ENCODE measurements at regions not wholly inside any gene's neighbourhood (a gene's known extent, or its start where the extent isn't known, plus 50 kb on each side); places are given as distances from the start of the nearest gene placed in this dataset.
A peak's percentile ranks its signal among the peaks of the same experiment; 100 is the strongest.
"Not testable (repeated sequence)": the region's sequence is repeated elsewhere in the genome, so short reads cannot be mapped to it uniquely, and the experiment has no call there.

DNA sequence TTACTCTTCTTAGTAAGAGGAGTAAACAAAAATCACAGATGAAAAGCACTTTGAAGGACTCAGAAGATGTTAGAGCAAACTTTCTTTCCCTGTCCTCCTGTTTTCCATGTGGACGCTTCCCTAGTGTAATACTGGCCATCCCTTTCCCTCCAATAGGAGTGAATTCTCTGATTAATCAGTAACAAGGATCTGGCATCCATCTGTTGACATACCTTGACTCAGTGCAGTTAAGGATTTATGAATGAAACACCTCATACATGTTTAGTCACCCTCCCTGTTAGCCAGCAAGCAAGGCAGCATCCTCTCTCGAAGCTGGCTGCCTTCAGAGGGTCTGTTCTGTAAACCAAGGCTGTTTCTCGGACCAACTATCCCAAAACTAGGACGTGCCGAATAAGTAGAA is 388.0 kb upstream of the ANKRD20A1 start:
- DNase-seq; intact Hi-C loops (cut with DNase I); H3K4me3 ChIP-seq; ATAC-seq; H3K27ac ChIP-seq; H3K9me3 ChIP-seq; H3K27me3 ChIP-seq; H3K36me3 ChIP-seq; H3K4me1 ChIP-seq: not testable (repeated sequence)

DNA sequence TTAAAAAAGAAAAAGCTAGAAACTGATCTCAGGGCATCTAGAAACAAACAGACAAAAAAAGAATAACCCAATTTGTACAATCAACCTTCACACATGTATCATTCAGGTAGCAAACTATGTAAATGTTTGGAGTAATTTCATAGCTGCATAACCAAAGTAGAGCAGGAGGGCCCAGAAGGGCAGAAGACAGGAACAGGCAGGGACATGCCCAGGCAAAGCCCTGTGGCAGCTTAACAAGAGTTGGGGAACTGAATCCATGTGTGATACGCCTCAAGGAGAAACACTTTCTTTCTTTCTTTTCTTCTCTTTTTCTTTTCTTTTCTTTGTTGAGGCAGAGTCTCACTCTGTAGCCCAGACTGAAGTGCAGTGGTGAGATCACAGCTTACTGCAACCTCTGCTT is 390.4 kb upstream of the ANKRD20A1 start:
- intact Hi-C loops (cut with DNase I); ATAC-seq; H3K4me3 ChIP-seq; H3K9me3 ChIP-seq; H3K27me3 ChIP-seq; H3K4me1 ChIP-seq; H3K36me3 ChIP-seq; H3K27ac ChIP-seq; DNase-seq: not testable (repeated sequence)

DNA sequence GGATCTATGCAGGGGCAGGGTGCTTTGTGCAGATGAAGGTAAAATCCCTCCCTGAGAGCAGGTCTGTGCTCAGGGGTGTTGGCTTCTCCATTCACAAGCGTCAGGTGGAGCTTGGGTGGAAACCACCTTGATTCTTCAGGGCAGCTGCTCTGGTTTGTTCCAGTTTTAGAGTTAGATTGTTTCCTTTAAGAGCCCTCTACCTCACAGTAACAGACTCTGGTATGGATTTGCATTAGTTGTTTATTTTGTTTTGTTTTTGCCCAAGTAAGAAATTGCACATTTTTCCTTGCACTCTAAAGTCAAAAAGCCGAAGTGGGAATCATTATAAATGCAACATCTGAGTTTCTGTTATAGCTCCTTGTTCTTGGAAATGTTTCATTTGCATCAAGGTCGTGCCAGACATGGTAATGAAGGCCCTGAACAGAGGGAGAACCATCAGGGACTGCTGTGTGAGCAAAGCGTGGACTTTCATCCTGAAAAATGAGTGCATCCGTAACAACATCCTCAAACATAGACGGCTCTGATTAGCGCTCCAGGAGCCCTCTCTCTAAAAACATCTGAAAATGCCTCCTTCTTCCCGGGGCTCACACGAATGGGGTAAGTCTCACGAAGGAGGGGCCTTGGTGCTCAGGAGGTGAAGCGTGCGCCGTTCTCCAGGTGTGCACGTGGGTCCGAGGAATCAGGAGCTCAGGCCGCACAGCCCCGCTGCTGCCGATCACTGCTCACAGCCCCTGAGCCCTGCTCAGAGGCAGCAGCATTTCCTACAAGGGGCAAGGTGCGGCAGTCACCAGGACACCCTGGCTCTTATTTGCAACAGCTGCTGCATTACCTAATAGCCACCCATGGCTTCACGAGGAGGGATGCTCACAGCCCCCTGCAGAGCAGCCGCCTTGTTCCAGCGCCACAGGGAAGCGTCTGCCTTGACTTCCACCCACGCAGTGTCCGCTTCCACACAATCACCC is 396.7 kb upstream of the ANKRD20A1 start:
- not testable (repeated sequence) for ATAC-seq

DNA sequence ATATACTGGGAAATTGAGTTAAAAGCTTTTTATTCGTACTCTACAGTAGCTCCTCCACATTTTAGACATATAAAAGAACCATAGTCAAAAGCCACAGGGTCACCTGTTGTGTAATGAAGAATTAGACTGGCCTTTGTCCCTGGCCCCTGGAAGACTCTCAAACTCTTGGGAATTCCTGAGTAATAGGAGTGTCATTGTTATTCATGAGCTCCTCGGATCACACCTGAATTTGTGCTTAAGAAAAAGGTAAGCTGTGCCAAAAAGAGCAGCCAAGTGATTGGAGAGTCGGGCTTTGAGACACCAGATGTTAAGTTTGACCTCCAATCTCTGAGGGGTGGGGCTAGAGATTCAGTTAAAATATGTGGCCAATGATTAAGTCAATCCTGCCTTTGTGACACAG is 405.8 kb upstream of the ANKRD20A1 start:
- ATAC-seq; DNase-seq; H3K27me3 ChIP-seq; H3K27ac ChIP-seq; H3K9me3 ChIP-seq; H3K4me1 ChIP-seq; H3K36me3 ChIP-seq; intact Hi-C loops (cut with DNase I); H3K4me3 ChIP-seq: not testable (repeated sequence)

More for the DNA sequence above, 396.7 kb upstream of the ANKRD20A1 start:
- H3K9me3 ChIP-seq; H3K4me3 ChIP-seq; H3K27me3 ChIP-seq; intact Hi-C loops (cut with DNase I); DNase-seq; H3K27ac ChIP-seq; H3K4me1 ChIP-seq; H3K36me3 ChIP-seq: not testable (repeated sequence)

GRCh38 chr9:67442313-67442712 is 416.4 kb upstream of the ANKRD20A1 start:
- H3K27me3 ChIP-seq; H3K4me1 ChIP-seq; ATAC-seq; H3K27ac ChIP-seq; H3K9me3 ChIP-seq; intact Hi-C loops (cut with DNase I); H3K4me3 ChIP-seq; DNase-seq; H3K36me3 ChIP-seq: not testable (repeated sequence)

- not testable (repeated sequence) for H3K4me3 ChIP-seq, H3K27ac ChIP-seq, DNase-seq
These were observed 421.7 kb upstream of the ANKRD20A1 start for GRCh38 chr9:67437011-67437410.

GRCh38 chr9:67424881-67425280 is 432.5 kb upstream of the SPATA31A3 start:
- H3K9me3 ChIP-seq; H3K4me3 ChIP-seq; H3K36me3 ChIP-seq; intact Hi-C loops (cut with DNase I); DNase-seq; H3K27me3 ChIP-seq; H3K4me1 ChIP-seq; H3K27ac ChIP-seq: not testable (repeated sequence)
- ATAC-seq: peak; percentile 53

More at GRCh38 chr9:67437011-67437410, 421.7 kb upstream of the ANKRD20A1 start:
- H3K9me3 ChIP-seq; intact Hi-C loops (cut with DNase I); H3K36me3 ChIP-seq; H3K4me1 ChIP-seq; H3K27me3 ChIP-seq; ATAC-seq: not testable (repeated sequence)

- H3K27ac ChIP-seq; intact Hi-C loops (cut with DNase I); H3K4me3 ChIP-seq; H3K36me3 ChIP-seq; H3K27me3 ChIP-seq; H3K4me1 ChIP-seq; H3K9me3 ChIP-seq; DNase-seq: not testable (repeated sequence)
- peak; percentile 48 for ATAC-seq
These were observed 430.8 kb upstream of the SPATA31A3 start for GRCh38 chr9:67423049-67423728.

GRCh38 chr9:67418496-67419079 is 426.2 kb upstream of the SPATA31A3 start:
- H3K27ac ChIP-seq; H3K4me3 ChIP-seq; H3K27me3 ChIP-seq; DNase-seq; H3K4me1 ChIP-seq; H3K9me3 ChIP-seq; H3K36me3 ChIP-seq; intact Hi-C loops (cut with DNase I); ATAC-seq: not testable (repeated sequence)

DNA sequence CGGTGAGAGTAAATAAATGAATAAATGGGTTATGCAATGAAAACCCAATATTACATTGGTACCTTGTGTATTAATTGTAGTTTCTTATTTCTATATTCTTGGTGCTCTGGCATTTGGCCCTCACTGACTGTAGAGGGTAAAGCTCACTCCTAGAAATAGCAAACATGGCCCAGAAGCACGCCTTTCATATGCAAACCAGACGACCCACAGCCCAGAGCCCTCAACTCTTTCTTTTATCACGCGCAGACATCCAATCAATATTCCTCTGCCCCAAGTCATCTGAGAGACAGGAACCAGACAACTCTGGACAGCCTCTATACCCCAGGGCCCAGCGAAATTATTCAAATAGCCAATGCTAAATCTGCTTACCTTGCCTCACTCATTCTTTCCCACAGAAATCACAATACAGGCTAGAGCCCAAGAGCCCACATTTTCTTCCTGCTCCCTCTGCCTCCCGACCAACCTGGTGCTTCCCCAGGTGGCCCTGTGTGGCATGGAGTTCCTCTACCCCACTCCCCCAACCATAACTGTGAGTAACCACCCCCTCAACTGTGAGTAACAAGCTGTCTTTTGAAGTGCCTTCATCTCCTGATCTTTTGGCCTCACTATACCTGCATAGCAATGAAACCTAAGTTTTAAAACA is 425.1 kb upstream of the SPATA31A3 start:
- DNase-seq; intact Hi-C loops (cut with DNase I); H3K36me3 ChIP-seq; H3K4me1 ChIP-seq; H3K27ac ChIP-seq; ATAC-seq; H3K4me3 ChIP-seq; H3K27me3 ChIP-seq; H3K9me3 ChIP-seq: not testable (repeated sequence)

- H3K27me3 ChIP-seq; ATAC-seq; intact Hi-C loops (cut with DNase I); DNase-seq; H3K4me3 ChIP-seq; H3K4me1 ChIP-seq; H3K27ac ChIP-seq; H3K36me3 ChIP-seq; H3K9me3 ChIP-seq: not testable (repeated sequence)
These were observed 424.3 kb upstream of the SPATA31A3 start for GRCh38 chr9:67416639-67417038.

DNA sequence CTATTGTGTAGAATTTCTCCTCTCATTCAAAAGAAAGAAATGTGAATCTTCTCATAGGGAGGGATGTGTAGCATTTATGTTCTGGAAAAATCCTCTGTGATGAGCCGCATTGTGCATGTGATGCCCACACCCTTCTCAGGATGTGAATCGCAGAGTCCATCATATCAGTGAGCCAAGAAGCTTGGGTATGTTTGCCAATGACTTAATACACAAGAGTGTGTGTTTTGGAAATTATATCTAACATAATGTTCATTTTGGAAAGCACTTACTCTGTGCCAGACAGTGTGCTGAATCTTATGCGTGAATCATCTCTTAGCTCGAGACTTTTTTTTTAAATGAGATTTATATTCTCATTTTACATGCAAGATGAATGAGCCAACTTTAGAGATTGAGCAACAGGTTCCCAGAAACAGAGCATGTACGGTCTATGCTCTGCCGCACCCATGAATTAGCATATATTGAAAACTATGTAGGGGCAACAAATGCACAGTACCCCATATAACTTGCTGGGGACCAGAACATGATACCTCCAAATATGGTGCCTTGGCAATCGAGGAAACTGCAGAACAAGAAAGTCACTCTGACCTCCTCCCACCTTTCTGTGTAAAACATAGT is 418.4 kb upstream of the SPATA31A3 start:
- H3K4me1 ChIP-seq; ATAC-seq; H3K27me3 ChIP-seq; DNase-seq; H3K4me3 ChIP-seq; H3K36me3 ChIP-seq; H3K9me3 ChIP-seq; intact Hi-C loops (cut with DNase I); H3K27ac ChIP-seq: not testable (repeated sequence)

GRCh38 chr9:67403739-67404138 is 411.4 kb upstream of the SPATA31A3 start:
- intact Hi-C loops (cut with DNase I); H3K27me3 ChIP-seq; H3K4me1 ChIP-seq; H3K36me3 ChIP-seq; ATAC-seq; DNase-seq; H3K4me3 ChIP-seq; H3K9me3 ChIP-seq; H3K27ac ChIP-seq: not testable (repeated sequence)
